Tibial nerve (tissue), 4 donors: ENCODE measurements at regions not wholly inside any gene's neighbourhood (a gene's known extent, or its start where the extent isn't known, plus 50 kb on each side); places are given as distances from the start of the nearest gene placed in this dataset.

ENCODE experiments used
- EP300 ChIP-seq, 2 donors: sonication (generic); formaldehyde crosslinking; IDR thresholded peaks; one replicate each; pipeline ENCODE4 v1.6.1; 2017; ENCODE audit warnings: antibody characterized with exemption in 2 of 2, mild to moderate bottlenecking in 1 of 2
- POLR2A ChIP-seq, 2 donors: fragments of 450-650 bp; IDR thresholded peaks; one replicate each; pipeline ENCODE4 v1.6.1; 2017; ENCODE audit warnings: antibody characterized with exemption in 2 of 2, mild to moderate bottlenecking in 2 of 2, moderate library complexity in 2 of 2
- TF ChIP-seq, protein P1 (sequence below), 5 experiments: fragments of 200-600 bp in 3 of 5; fragments of 450-650 bp in 2 of 5; sonication (generic) in 3 of 5; IDR thresholded peaks; one replicate each; pipeline ENCODE4 v1.5.1; 2016 to 2019; ENCODE audit warnings: antibody characterized with exemption in 5 of 5, mild to moderate bottlenecking in 3 of 5, moderate library complexity in 2 of 5

GRCh38 chr4:131632877-131633276, 1516.2 kb upstream of the PCDH10 start:
- TF ChIP-seq, protein P1, sequence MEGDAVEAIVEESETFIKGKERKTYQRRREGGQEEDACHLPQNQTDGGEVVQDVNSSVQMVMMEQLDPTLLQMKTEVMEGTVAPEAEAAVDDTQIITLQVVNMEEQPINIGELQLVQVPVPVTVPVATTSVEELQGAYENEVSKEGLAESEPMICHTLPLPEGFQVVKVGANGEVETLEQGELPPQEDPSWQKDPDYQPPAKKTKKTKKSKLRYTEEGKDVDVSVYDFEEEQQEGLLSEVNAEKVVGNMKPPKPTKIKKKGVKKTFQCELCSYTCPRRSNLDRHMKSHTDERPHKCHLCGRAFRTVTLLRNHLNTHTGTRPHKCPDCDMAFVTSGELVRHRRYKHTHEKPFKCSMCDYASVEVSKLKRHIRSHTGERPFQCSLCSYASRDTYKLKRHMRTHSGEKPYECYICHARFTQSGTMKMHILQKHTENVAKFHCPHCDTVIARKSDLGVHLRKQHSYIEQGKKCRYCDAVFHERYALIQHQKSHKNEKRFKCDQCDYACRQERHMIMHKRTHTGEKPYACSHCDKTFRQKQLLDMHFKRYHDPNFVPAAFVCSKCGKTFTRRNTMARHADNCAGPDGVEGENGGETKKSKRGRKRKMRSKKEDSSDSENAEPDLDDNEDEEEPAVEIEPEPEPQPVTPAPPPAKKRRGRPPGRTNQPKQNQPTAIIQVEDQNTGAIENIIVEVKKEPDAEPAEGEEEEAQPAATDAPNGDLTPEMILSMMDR (IDR thresholded peaks at IDR 0.05) = no peak
- TF ChIP-seq POLR2A (IDR thresholded peaks at IDR 0.05) = no peak
- TF ChIP-seq EP300 (IDR thresholded peaks at IDR 0.05) = no peak
